Neural cell (in vitro differentiated cells): ENCODE measurements at regions not wholly inside any gene's neighbourhood (a gene's known extent, or its start where the extent isn't known, plus 50 kb on each side); places are given as distances from the start of the nearest gene placed in this dataset.

ENCODE experiments used
- CTCF ChIP-seq: fragments of 450-650 bp; IDR thresholded peaks from 2 replicates; pipeline ENCODE4 v1.5.1; 2014; ENCODE audit warnings: antibody characterized with exemption, mild to moderate bottlenecking, moderate library complexity; ENCODE audit not compliant: poor library complexity, severe bottlenecking
- POLR2AphosphoS5 ChIP-seq: IDR thresholded peaks from 2 replicates; pipeline ENCODE4 v1.6.1; 2012

DNA sequence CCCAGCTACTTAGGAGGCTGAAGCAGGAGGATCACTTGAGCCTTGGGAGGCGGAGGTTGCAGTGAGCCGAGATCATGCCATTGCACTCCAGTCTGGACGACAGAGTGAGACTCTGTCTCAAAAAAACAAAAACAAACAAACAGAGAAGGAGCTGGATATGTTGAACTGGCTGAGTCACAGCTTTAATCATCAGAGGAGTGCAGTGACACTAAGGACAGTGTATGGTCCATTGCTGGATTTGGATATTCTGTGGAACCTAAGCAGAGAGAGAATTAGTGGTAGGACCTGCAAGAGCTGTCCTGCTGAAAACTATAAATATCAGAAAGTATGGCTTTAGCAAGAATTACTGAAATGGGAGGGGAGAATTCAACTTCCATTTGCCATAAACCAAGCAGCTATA lies 163.0 kb upstream of the PELI2 start:
- TF ChIP-seq CTCF (no peak), POLR2AphosphoS5 (no peak)
